ENCODE measurements at regions not wholly inside any gene's neighbourhood (a gene's known extent, or its start where the extent isn't known, plus 50 kb on each side); places are given as distances from the start of the nearest gene placed in this dataset.

DNA sequence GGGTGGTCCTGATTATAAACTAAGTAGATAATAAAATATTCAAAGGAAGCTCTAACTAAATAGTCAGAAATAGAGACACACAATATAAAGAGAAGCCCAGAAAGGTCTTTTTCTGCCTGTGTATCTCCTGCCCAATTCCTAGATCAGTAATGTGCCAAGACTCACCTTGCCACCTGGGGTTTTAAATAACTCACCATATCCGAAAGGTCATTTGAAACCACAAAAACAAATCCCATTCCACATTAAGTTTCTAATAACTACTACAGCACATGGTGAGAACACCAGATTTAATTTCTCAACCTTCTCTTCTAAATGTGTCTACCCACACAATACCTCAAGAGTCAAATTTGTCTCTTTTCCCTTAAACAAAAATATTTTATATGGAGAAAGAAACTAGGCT lies 75.2 kb downstream of the ZNF608 start:
- Histone ChIP-seq H3K4me3 (ENCODE audit: low read length) (no peak overlapping the region), H3K36me3 (ENCODE audit: control insufficient read depth, insufficient read depth, low read length) (no peaks in the 10 kb centered on the region), H3K27ac (ENCODE audit: low read depth, low read length) (no peak overlapping the region), H3K9ac (ENCODE audit: low read length) (no peak overlapping the region), H3K27me3 (ENCODE audit: control insufficient read depth, insufficient read depth, low read length) (no peaks in the 10 kb centered on the region), H3K4me1 (ENCODE audit: control insufficient read depth, insufficient read depth, low read length) (peaks cover 34% of the 10 kb centered on the region)

DNA sequence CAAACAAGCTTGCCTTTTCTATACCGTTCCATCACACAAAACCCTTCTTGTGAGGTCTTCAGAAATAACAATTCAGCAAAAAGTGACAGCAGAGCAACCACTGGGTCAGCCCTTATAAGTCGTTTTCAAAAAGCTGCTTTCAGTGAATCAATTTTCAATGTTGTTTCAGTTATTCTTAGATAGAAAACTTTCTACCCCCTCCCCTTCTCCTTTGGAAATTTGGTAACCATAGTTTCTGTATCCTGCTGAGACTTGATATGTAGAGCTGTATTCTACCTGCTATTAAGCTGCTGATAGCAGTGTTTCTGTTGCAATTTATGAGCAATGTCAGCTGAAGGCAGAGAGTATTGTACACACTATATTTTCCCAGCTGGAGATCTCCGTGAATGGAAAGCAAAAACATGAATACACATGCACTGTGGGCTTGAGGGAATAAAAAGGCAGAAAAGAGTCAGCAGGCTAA lies 75.7 kb downstream of the ZNF608 start:
- H3K9ac ChIP-seq (ENCODE audit: low read length): no peak overlapping the region
- no peak overlapping the region for H3K27ac ChIP-seq (ENCODE audit: low read depth, low read length)
- no peaks in the 10 kb centered on the region for H3K36me3 ChIP-seq (ENCODE audit: control insufficient read depth, insufficient read depth, low read length)
- peaks cover 30% of the 10 kb centered on the region for H3K4me1 ChIP-seq (ENCODE audit: control insufficient read depth, insufficient read depth, low read length)
- H3K4me3 ChIP-seq (ENCODE audit: low read length): no peak overlapping the region
- no peaks in the 10 kb centered on the region for H3K27me3 ChIP-seq (ENCODE audit: control insufficient read depth, insufficient read depth, low read length)

DNA sequence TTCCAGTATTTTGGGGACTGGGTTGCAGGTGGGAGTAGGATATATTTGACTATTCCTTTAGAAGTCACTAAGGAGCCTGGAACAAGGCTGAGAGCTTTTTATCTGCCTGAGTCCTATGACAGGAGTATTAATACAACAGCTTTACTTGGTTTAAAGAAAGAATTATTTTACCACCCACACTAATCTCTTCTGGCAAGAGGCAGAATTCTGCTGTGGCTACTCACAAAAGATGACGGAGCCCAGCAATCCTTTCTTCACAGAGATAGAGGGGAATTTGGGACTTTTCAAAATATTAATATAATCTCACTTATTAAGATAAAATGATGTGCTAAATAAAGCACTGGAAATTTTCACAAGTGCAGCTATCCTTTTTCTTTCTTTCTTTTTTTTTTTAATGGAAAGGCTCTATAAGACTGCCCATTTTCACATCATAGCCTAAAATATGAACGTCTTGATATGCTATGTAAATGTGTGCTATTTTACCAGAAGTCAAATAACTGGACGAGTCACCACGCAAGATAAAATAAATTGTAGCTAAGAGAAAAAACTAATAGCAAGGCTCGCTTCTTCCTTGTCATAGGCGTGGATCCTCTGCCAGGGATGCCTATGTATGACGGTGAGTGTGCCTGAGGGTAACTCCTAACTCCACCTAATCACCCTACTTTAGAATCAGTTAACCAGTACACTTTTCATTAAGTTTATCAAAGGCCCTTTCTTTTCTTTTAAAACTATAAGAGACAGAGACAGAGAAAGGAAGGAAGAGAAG lies 76.3 kb downstream of the ZNF608 start:
- peaks cover 30% of the 10 kb centered on the region for H3K4me1 ChIP-seq (ENCODE audit: control insufficient read depth, insufficient read depth, low read length)
- H3K27ac ChIP-seq (ENCODE audit: low read depth, low read length): no peak overlapping the region
- no peaks in the 10 kb centered on the region for H3K27me3 ChIP-seq (ENCODE audit: control insufficient read depth, insufficient read depth, low read length)
- H3K36me3 ChIP-seq (ENCODE audit: control insufficient read depth, insufficient read depth, low read length): no peaks in the 10 kb centered on the region
- no peak overlapping the region for H3K4me3 ChIP-seq (ENCODE audit: low read length)
- no peak overlapping the region for H3K9ac ChIP-seq (ENCODE audit: low read length)

DNA sequence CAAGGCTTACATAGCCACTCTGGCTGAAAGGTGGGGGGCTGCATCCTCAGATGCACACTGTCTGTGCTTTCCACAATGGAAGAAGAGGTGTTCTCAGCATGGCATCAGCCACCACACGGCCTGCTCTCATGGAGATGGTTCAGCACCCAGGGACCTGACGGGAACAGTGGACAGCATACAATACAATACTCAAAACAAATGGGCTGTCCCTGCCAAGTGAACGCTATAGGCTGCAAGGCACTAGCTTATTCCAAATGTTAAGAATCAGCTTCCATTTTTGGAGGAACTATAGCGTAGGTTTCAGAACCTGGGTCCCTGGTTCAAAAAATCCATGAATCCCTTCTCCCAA lies 77.2 kb downstream of the ZNF608 start:
- Histone ChIP-seq H3K27me3 (ENCODE audit: control insufficient read depth, insufficient read depth, low read length) (no peaks in the 10 kb centered on the region), H3K36me3 (ENCODE audit: control insufficient read depth, insufficient read depth, low read length) (no peaks in the 10 kb centered on the region), H3K4me3 (ENCODE audit: low read length) (no peak overlapping the region), H3K4me1 (ENCODE audit: control insufficient read depth, insufficient read depth, low read length) (peaks cover 30% of the 10 kb centered on the region), H3K27ac (ENCODE audit: low read depth, low read length) (no peak overlapping the region), H3K9ac (ENCODE audit: low read length) (no peak overlapping the region)

DNA sequence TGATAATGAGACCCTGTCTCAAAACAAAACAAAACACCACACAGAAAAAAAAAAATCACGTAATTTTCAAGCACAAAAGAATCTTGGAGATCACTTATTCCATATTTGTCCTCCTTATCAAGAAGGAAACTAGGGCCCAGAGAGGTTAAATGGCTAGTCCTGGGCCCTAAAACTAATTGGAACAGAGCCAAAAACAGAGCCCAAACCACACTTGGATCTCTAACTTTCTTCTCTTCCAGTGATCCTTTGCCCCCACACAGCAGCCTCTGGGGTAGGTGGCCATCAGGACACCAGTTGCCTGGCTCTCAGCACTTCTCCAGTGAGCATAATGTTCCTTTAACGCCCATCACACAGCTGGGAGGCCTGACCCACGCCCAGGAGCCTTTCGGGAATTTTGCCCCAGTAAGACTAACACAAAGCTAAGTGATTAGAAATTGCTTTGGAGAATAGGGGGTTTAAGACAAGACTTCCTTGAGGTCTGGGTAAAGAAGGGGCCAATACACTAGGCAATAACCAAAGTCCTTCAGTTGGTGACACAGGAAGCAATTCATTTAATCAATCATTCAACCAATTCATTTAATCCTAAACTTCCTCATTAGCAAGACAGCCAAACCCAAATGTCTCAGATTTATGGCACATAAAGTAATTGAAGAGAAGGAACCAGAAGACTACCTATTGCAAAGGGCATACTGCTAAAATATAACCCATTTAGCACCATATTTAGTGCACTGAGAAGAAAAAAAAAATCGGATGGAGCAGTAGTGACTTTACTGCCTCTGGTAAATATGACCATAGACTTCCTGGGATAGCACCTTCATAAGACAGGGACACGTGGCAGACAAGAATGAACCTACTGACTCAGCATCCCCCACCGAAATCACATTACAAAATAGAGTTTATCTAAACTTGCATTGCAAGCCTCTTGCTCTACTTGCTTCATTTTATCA lies 77.8 kb downstream of the ZNF608 start:
- no peak overlapping the region for H3K4me3 ChIP-seq (ENCODE audit: low read length)
- no peak overlapping the region for H3K9ac ChIP-seq (ENCODE audit: low read length)
- H3K4me1 ChIP-seq (ENCODE audit: control insufficient read depth, insufficient read depth, low read length): peaks cover 30% of the 10 kb centered on the region
- no peaks in the 10 kb centered on the region for H3K36me3 ChIP-seq (ENCODE audit: control insufficient read depth, insufficient read depth, low read length)
- H3K27ac ChIP-seq (ENCODE audit: low read depth, low read length): no peak overlapping the region
- no peaks in the 10 kb centered on the region for H3K27me3 ChIP-seq (ENCODE audit: control insufficient read depth, insufficient read depth, low read length)

DNA sequence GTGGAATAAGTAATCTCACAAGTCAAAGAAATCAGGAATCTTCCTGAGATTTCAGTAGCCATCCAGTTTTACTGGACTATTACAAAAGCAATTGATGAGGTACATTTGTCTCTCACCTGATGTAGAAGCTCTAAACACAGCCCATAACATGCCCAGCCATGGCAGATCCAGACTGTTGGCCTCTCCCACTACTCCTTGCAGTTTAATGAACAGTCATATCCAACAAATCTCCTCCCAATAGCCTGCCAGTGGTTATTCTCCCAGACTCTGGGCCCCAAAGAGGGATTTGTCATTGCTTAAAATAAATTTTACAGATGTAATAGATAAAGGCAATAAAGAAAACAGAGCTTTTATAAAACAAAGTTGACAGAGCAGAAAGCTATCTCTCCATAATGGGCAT lies 80.8 kb downstream of the ZNF608 start:
- Histone ChIP-seq H3K27ac (ENCODE audit: low read depth, low read length) (no peak overlapping the region), H3K4me1 (ENCODE audit: control insufficient read depth, insufficient read depth, low read length) (peaks cover 32% of the 10 kb centered on the region), H3K4me3 (ENCODE audit: low read length) (no peak overlapping the region), H3K9ac (ENCODE audit: low read length) (no peak overlapping the region), H3K27me3 (ENCODE audit: control insufficient read depth, insufficient read depth, low read length) (no peaks in the 10 kb centered on the region), H3K36me3 (ENCODE audit: control insufficient read depth, insufficient read depth, low read length) (no peaks in the 10 kb centered on the region)

DNA sequence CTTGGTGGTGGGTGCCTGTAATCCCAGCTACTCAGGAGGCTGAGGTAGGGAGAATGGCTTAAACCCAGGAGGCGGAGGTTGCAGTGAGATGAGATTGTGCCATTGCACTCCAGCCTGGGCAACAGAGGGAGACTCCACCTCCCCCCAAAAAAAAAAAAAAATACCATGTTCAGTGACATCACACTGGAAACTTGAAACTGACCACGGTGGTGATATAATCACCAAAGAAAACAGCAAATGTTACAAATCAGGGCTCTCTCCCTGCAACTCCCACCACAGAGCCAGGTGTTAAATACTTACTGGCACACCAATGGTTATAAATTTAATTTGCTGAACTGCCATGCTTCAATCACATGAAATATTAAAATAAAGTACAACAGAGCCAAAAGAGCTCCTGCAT lies 81.4 kb downstream of the ZNF608 start:
- Histone ChIP-seq H3K27me3 (ENCODE audit: control insufficient read depth, insufficient read depth, low read length) (no peaks in the 10 kb centered on the region), H3K27ac (ENCODE audit: low read depth, low read length) (no peak overlapping the region), H3K4me1 (ENCODE audit: control insufficient read depth, insufficient read depth, low read length) (peaks cover 31% of the 10 kb centered on the region), H3K36me3 (ENCODE audit: control insufficient read depth, insufficient read depth, low read length) (no peaks in the 10 kb centered on the region), H3K9ac (ENCODE audit: low read length) (no peak overlapping the region), H3K4me3 (ENCODE audit: low read length) (no peak overlapping the region)

DNA sequence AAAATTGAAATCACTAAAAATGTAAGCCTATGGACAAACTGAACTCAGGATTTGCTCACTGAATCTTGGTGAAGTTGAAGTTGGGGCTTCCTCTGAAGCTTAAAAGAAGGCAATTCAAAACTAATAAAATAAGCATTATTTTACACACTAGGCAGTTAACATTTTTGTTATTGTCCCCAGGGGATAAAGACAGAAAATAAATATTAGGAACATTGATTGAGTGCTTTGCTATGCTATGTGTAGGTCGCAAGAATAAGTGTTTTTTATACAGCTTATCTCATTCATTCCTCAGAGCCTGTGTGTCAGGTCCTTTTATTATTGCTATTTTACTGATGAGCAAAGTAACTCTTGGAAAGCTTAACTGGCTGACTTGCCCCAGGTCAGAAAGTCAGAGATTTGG lies 82.2 kb downstream of the ZNF608 start:
- Histone ChIP-seq H3K4me1 (ENCODE audit: control insufficient read depth, insufficient read depth, low read length) (peaks cover 28% of the 10 kb centered on the region), H3K27ac (ENCODE audit: low read depth, low read length) (no peak overlapping the region), H3K4me3 (ENCODE audit: low read length) (no peak overlapping the region), H3K27me3 (ENCODE audit: control insufficient read depth, insufficient read depth, low read length) (no peaks in the 10 kb centered on the region), H3K36me3 (ENCODE audit: control insufficient read depth, insufficient read depth, low read length) (no peaks in the 10 kb centered on the region), H3K9ac (ENCODE audit: low read length) (no peak overlapping the region)

DNA sequence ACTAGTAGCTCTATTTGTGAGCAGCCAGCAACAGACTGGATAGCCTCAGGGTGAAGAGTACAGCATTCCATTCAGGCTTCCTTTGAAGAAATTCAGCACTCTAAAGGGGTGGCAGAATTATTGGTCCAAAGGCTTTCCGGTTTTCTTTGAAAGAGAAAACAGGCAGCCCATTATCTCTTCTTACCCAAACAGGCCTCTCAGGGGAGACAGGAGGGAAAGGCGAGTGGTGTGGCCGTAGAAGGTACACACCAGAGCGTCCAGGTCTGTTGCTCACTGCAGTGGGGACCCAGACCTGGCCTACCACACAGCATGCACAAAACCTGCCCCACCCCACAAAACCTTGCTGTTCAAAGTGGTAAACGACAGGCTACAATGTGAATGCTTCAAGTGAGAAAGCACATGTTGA lies 83.3 kb downstream of the ZNF608 start:
- H3K4me3 ChIP-seq (ENCODE audit: low read length): no peak overlapping the region
- no peaks in the 10 kb centered on the region for H3K27me3 ChIP-seq (ENCODE audit: control insufficient read depth, insufficient read depth, low read length)
- H3K9ac ChIP-seq (ENCODE audit: low read length): no peak overlapping the region
- peak overlapping the region; percentile 10 for H3K27ac ChIP-seq (ENCODE audit: low read depth, low read length)
- H3K4me1 ChIP-seq (ENCODE audit: control insufficient read depth, insufficient read depth, low read length): peaks cover 26% of the 10 kb centered on the region
- H3K36me3 ChIP-seq (ENCODE audit: control insufficient read depth, insufficient read depth, low read length): no peaks in the 10 kb centered on the region

DNA sequence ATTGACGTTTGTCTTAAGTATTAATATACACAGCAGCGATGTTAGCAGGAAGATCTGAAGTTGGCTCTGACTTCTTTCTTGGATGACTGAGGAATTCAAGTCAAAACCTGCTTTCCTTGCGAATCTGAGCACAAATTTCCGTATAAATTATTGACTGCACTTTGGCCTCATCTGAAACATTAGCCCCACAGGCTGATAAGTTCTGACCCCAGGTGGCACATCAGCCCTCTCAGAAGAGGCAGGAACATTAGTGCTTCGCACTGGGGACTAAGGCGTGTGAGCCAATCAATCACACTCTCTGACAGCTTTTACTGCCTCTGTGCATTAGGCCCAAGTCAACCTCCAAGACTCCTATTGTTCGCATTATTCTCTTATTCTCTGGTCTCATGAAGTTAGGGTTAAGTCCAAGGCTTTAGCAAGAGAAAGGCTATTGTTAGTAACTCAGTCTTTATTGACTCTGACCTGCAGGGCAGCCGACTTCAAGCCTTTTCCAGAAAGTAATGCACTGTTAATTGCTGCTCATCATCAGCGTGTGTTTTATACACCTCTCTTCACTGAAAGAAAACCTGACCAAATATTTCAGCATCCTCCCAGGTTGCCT lies 84.2 kb downstream of the ZNF608 start:
- Histone ChIP-seq H3K4me1 (ENCODE audit: control insufficient read depth, insufficient read depth, low read length) (peaks cover 26% of the 10 kb centered on the region), H3K36me3 (ENCODE audit: control insufficient read depth, insufficient read depth, low read length) (no peaks in the 10 kb centered on the region), H3K27ac (ENCODE audit: low read depth, low read length) (no peak overlapping the region), H3K4me3 (ENCODE audit: low read length) (no peak overlapping the region), H3K27me3 (ENCODE audit: control insufficient read depth, insufficient read depth, low read length) (no peaks in the 10 kb centered on the region), H3K9ac (ENCODE audit: low read length) (no peak overlapping the region)

DNA sequence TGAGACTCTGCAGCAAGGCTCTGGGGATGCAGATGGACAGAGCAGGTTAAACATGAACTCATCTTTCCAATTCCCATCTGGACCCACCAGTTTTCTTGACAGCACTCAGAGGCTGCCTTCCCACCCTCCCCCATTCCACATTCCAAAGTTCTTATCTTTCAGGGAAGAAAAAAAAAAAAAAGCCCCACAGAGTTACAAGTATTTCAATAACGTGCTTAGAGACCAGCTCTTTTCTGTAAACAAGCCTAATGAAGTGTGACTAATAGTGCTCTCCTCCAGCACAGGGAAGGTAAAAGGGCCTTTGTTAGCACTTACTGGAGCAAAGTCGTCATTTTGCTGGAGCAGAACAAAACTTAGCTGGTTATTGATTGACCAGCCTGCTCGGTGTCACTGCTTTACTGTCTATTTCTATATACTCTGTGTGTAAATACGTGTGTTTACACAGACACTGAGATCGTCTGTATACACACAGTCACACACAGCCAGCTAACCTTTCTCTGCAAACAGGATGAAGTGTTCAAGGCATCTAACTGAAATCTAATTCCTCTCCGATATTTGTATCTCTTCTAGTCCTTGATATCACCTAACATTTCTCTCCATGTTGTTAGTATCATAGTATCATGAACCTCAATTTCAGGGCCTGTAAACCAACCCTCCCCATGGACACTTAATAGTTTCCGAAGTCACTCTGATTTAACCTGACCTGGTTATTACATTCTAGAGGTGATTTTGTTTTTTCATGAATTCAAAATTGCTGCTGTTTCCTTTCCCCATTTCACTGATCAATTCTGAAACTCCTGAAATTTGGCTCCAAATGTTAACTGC lies 84.9 kb downstream of the ZNF608 start:
- H3K27ac ChIP-seq (ENCODE audit: low read depth, low read length): no peak overlapping the region
- no peak overlapping the region for H3K9ac ChIP-seq (ENCODE audit: low read length)
- peaks cover 26% of the 10 kb centered on the region for H3K4me1 ChIP-seq (ENCODE audit: control insufficient read depth, insufficient read depth, low read length)

More for the DNA sequence above, 84.9 kb downstream of the ZNF608 start:
- Histone ChIP-seq H3K27me3 (ENCODE audit: control insufficient read depth, insufficient read depth, low read length) (no peaks in the 10 kb centered on the region), H3K36me3 (ENCODE audit: control insufficient read depth, insufficient read depth, low read length) (no peaks in the 10 kb centered on the region), H3K4me3 (ENCODE audit: low read length) (peak overlapping the region; percentile 33)

Measured in rectal smooth muscle tissue (tissue), 1 donor.